Uterus (tissue), 2 donors: ENCODE measurements at regions not wholly inside any gene's neighbourhood (a gene's known extent, or its start where the extent isn't known, plus 50 kb on each side); places are given as distances from the start of the nearest gene placed in this dataset.

Experiments used
- CTCF ChIP-seq, 4 experiments: fragments of 200-600 bp in 2 of 4; fragments of 450-650 bp in 2 of 4; sonication (generic) in 2 of 4; IDR thresholded peaks; one replicate each; pipeline ENCODE4 v1.5.1; 2016 to 2019; ENCODE audit warnings: antibody characterized with exemption in 4 of 4, mild to moderate bottlenecking in 2 of 4, moderate library complexity in 1 of 4
- POLR2A ChIP-seq, 2 donors: fragments of 450-650 bp; IDR thresholded peaks; one replicate each; pipeline ENCODE4 v1.6.1; 2016; ENCODE audit warnings: antibody characterized with exemption in 2 of 2, mild to moderate bottlenecking in 1 of 2, moderate library complexity in 1 of 2

GRCh38 chrX:129249563-129249962, 273.7 kb downstream of the SMARCA1 start:
- TF ChIP-seq CTCF (IDR thresholded peaks at IDR 0.05) (no peak), POLR2A (IDR thresholded peaks at IDR 0.05) (no peak)
